Stimulated activated naive CD8-positive, alpha-beta T cell treated with anti-CD3 and anti-CD28 coated beads, Interleukin-15, Interleukin-2, amounts not matched to agents 100 U/mL and 50 U/mL, for 24 hours (primary cell): ENCODE measurements at regions not wholly inside any gene's neighbourhood (a gene's known extent, or its start where the extent isn't known, plus 50 kb on each side); places are given as distances from the start of the nearest gene placed in this dataset.

Experiments used
- ATAC-seq: fragments of 150-1000 bp; cut with Tn5 transposase; one replicate; pipeline ENCODE4 v1.10.0; 2021
- DNase-seq: peaks from one replicate; pipeline ENCODE4 v3.0.0; 2021

DNA sequence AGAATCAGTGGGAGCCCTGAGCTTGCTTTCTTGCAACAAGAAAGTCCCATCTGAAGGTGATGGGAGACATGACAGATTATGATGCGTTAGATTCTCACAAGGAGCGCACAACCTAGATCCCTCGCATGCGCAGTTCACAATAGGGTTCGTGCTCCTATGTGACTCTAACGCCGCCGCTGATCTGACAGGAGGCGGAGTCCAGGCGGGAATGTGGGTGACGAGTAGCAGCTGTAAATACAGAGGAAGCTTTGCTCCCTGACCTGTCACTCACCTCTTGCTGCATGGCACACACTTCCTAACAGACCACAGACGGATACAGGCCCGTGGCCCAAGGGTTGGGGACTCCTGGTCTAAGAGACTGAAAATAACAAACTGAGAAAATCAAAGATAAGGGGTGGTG, 1163.4 kb upstream of the AUTS2 start:
- DNase-seq, result no peak
- ATAC-seq, result no peak

DNA sequence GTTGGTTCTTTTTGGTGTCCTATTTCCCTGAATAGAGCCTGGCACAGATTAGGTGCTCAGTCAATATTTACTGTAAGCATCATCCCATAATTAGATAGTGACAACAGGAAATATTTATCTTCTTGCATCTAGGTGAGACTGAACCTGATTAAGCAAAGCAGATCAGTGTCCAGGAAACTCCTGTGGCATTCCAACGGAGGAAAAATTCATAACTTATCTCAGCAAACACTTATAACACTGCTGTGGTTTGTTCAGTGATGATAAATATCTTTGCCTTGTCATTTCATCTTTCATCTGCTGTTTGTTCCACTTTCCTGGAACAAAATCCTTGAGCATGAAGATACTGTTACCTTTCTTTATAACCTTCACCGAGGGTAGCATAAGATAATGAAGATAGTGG, 1160.3 kb upstream of the AUTS2 start:
- no peak for ATAC-seq
- DNase-seq, result no peak

DNA sequence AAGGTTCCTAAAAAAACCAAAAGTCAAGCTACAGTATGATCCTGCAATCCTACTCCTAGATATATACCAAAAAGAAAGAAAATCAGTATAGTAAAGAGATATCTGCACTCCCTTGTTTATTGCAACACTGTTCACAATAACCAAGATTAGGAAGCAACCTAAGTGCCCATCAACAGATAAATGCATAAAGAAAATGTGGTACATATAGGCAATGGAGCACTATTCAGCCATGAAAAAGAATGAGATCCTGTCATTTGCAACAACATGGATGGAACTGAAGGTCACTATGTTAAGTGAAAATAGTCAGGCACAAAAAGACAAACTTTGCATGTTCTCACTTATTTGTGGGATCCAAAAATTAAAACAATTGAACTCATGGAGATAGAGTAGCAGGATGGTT, 1159.5 kb upstream of the AUTS2 start:
- DNase-seq (no peak), ATAC-seq (no peak)

DNA sequence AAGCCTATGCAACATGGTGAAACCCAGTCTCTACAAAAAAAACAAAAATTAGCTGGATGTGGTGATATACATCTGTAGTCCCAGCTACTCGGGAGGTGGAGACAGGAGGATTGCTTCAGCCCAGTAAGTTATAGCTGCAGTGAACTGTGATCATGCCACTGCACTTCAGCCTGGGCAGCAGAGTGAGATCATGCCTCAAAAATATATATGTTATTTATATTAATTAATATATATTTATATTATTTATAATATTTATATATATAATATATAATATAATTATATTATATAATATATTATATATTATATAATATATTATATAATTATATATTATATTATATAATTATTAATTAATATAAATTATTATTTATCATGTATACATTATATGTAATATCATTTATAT, 1158.4 kb upstream of the AUTS2 start:
- ATAC-seq, result no peak
- DNase-seq, result no peak

DNA sequence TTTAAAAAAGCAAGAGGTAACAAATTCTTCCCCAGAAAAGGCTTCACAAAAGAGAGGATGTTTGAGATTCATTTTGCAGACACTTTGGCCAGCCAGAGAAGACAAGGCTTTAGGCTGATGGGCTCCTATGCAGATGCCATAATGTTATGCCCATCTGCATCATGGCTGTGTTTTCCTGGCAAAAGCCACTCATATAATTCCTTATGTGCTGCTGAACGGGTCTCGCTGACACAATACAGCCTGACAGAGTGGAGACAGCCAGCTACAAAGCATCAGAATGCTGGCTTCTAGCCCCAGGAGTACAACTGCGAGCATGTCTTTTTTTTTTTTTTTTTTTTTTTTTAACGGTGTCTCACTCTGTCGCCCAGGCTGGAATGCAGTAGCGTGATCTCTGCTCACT, 1157.4 kb upstream of the AUTS2 start:
- ATAC-seq, result no peak
- no peak for DNase-seq

DNA sequence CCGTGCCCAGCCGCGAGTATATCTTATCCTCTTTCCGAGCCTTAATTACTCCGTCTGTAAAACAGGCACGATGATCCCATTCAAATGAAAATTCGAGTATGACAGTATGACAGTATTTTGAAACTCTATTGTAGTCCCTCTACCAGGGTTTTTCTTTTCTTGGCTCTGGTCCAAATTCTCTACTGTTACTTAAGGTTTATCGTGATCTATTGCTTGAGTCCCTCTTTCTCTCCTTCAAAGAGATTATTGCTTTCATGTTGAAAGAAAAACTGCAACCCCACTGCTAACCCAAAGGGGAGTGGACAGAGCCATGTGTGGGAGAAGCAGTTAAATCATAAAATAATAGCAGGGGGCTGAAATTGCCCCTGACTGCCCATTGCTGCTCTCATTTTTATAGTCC, 1156.6 kb upstream of the AUTS2 start:
- ATAC-seq (no peak), DNase-seq (no peak)

DNA sequence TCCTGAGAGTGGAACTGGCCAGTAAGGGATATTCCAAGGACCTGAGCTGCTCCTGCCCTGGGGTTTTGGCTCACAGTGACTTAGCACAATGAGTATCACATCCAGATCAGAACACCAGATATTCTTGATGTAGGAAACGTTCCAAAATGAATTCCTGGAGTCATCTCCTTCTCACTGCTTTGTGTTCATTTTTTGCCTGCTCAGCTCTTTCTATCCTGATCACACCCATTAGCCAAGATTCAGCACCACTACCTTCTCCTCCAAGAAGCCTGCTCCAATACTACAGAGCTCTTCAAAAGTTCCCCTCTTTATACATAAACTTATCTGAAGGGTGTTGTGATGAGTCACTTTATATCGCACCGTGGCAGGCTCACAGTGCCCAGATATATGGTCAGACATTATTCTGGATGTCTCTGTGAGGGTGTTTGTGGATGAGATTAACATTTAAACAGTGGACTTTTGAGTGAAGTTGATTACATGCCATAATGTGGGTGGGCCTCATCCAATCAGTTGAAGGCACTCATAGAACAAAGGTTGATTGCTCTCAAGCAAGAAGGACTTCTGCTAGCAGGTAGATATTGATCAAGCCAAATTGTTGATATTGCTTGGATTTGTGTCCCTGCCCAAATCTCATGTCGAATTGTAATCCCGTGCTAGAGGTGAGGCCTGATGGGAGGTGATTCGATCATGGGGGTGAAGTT, 1155.2 kb upstream of the AUTS2 start:
- DNase-seq (no peak), ATAC-seq (no peak)

DNA sequence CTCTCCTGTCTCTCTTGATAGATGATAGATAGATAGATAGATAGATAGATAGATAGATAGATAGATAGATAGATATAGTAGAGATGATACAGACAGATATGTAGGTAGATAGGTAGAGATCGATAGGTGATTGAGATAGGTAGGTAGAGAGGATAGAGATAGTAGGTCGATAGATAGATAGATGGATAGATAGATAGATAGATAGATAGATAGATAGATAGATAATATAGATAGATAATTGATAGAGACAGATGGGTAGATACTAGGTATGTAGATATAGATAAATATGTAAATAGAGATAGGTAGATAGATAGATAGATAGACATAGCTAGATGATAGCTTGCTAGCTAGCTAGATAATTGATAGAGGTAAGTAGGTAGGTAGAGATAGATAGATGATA, 1154.2 kb upstream of the AUTS2 start:
- no peak for DNase-seq
- no peak for ATAC-seq

DNA sequence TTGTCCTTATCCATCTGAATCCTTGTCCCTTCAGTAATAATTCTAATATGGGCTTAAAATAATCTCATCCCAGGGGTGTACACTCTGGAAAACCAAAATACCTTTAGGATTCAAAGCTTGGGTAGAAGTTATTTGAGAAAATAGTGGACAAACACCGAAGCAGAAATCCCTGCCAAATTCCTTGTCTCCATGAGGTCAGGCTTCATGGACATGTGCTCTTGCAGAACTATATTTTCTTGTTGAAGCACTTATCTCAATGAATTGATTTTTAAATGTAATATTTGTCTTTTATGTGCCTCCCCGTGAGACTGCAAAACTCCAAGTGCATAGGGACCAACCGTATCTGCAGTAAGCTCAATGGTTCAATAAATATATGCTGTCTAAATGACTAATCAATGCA, 1153.3 kb upstream of the AUTS2 start:
- ATAC-seq (no peak), DNase-seq (no peak)

DNA sequence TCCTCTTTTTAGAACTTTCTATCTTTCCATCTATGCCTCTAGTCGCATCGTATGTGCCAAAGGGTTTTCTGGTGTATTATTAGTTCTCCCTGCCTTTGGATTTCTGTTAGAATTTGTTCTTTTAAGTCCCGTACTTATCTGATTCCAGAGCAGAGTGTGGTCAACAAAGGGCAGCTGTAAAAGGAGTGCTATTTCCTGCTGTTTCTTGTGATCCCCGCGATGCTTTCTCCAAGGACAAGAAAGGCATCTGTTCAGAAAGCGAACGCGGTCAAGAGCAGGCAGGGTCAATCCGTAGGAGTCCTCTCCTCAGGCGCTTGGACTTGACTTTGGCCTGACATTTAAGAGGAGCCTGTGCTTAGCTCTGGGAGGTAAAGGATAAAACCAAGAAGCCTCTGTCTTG, 1152.1 kb upstream of the AUTS2 start:
- no peak for ATAC-seq
- DNase-seq, result no peak

DNA sequence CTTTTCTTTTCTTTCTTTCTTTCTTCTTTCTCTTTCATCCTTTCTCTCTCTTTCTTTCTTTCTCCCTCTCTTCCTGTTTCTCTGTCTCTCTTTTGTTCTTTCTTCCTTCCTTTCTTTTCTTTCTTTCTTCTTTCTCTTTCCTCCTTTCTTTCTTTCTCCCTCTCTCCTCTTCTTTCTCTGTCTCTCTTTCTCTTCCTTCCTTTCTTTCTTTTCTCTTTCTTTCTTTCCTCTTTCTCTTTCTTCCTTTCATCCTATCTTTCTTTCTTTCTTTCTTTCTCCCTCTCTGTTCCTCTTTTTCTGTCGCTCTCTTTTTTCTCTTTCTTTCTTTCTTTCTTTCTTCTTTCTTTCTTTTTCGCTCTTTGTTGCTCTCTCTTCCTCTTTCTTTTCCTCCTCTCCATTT, 1149.2 kb upstream of the AUTS2 start:
- no peak for ATAC-seq
- no peak for DNase-seq

DNA sequence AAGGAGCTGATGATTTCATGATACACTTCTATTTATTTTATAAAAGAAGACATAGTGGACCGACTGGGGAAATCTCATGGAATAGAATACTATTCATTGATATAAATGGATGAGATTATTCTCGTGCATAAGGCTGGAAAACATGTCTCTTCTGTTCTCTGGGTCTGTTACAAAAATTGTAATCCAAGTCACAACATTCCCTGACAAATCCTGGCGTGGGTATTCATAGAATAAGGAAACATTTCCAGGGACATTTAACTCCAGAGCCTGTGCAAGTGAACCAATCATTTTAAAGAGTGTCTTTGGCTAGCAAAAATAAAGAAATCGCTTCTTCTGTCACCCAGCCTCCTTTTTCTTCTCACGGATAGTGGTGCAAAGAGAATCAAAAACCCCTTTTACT, 1148.5 kb upstream of the AUTS2 start:
- DNase-seq, result no peak
- ATAC-seq, result no peak

DNA sequence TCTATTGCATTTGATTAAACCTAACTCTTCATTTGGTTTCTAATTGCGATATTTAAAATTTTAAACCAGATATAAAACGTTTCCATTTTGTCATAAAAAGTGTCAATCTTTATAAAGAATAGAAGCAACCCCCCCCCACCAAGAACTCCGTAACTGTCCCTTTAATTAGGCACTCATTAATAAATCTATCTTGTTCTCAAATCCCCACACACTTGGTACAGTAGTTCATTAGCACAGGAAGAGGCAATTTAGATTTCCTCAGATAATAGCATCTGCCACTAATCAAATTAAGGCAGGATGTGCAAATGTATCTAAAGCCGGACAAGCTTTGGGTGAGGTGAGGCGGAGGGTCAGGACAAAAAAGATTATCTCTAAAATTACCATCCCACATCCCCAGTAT, 1143.3 kb upstream of the AUTS2 start:
- DNase-seq, result no peak
- no peak for ATAC-seq

DNA sequence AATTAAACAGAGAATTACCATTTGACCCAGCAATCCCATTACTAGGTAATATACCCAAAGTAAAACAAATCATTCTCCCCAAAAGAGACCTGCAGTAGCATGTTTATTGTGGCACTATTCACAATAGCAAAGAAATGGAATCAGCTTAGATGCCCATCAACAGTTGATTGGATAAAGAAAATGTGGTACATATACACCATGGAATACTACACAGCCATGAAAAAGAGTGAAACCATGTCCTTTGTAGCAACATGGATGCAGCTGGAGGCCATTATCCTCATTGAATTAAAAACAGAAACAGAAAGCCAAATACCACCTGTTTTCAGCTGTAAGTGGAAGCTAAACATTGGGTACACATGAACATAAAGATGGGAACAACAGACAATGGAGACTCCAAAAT, 1141.8 kb upstream of the AUTS2 start:
- no peak for ATAC-seq
- DNase-seq, result no peak

DNA sequence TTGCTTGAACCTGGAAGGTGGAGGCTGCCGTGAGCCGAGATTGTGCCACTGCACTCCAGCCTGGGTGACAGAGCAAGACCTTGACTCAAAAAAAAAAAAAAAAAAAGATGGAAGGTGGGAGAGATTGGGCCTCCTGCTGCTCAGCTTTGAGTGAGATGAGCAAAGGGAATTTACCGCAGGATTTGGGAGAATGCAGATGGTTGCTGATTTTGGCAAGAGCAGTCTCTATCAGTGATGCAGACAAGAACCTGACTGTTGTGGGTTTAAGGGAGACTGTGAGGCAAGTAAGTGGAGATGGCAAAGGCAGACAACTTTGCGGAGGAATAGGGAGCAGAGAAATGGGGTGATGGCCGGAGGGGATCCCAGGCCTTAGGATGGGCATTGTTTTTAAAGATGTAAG, 1140.8 kb upstream of the AUTS2 start:
- ATAC-seq (no peak), DNase-seq (no peak)

DNA sequence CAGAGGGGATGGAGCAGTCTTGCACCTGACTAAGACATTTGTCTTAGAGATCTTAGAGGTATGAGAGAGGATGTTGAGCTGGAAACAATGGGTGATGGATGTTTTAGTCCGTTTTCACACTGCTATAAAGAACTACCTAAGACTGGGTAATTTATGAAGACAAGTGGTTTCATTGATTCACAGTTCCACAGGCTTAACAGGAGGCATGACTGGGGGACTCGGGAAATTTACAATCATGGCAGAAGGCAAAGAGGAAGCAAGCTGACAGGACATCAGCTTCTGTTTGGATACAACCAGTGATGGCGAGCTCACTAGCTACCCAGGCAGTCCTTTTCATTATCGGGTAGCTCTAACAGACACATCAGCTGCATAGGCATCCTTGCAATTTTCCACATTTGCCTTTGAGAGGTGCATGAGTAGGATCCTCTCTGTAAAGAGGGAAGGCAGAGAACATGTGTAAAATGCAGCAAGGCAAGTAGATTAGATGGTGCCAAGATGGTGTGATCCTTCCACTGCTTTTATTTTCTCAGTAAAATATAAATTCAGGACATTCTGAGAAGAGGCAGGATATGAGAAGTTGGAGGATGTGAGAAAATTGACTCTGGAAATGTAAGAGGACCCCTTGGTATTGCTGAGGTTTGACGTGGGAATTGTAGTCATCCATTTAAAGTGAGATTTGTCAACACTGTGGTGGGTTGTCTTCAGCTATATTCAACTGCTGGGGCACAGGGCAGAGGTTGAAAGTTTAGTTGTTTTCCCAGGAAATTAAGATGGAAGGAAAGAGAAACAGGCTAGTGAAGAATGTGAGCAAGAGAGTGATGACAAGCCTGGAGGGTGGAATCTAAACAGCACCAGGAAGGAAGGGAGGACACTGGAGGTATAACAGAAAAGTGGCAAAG, 1140.0 kb upstream of the AUTS2 start:
- no peak for DNase-seq

DNA sequence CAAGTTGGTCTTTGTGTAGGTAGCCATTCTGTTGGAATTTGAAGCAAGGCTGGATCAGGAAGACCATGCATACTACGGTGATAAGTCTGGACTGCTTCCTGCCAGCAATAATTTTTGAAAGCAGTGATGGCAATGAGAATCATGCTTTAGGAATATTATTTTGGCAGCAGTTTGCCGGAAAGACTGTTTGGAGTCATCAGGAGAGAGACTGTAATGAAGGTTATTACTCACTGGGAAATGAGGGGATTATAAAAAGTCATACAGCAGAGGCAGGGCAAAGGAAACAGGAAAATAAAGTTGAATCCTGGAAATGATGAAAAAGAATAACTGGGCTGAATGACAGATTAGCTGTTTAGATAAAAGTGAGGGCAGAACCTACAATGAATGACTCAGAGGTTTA, 1136.8 kb upstream of the AUTS2 start:
- ATAC-seq (no peak), DNase-seq (no peak)

More for the DNA sequence above, 1140.0 kb upstream of the AUTS2 start:
- no peak for ATAC-seq

DNA sequence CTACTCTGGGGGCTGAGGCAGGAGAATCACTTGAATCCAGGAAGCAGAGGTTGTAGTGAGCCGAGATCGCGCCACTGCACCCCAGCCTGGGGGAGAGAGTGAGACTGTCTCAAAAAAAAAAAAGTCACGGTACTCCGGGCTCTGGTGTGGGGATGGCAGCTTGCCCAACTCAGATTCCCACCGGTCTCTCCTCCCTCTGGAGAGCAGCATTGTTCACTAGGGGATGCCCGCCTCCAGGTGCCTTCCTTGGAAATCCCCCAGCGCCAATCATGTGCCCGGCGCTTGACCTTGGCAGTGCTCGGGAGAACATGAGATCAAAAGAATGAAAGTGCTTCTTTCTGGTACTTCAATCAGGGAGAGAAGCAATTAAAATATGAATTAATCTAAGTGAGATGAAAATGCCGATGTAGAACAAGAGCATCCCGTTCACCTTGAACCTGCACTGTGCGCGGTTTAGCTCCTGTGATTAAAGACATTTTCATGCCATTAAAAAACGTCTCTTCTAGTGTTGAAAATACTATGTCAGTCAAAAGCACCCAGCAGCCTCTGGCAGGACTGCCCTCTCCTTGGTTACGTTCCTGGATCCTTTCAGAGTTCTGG, 1127.3 kb upstream of the AUTS2 start:
- no peak for ATAC-seq
- no peak for DNase-seq

DNA sequence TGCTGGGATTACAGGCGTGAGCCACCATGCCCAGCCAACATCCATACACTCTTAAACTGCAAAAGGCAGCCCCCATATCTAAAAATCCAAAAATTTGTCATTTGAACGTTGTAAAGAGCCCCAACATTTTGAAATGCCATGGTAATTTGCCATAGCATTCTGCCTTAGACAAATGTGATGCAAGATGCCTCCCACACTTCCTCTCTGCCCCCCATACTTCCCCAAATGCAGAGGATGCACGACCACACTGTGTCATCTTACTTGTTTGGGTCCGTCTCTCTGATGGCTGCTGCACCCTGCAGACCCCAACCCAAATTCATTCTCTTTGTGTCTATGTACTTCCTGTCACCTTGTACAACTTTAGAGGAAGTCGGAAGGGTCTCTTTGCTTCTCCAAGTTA, 1125.6 kb upstream of the AUTS2 start:
- no peak for ATAC-seq
- DNase-seq, result no peak

DNA sequence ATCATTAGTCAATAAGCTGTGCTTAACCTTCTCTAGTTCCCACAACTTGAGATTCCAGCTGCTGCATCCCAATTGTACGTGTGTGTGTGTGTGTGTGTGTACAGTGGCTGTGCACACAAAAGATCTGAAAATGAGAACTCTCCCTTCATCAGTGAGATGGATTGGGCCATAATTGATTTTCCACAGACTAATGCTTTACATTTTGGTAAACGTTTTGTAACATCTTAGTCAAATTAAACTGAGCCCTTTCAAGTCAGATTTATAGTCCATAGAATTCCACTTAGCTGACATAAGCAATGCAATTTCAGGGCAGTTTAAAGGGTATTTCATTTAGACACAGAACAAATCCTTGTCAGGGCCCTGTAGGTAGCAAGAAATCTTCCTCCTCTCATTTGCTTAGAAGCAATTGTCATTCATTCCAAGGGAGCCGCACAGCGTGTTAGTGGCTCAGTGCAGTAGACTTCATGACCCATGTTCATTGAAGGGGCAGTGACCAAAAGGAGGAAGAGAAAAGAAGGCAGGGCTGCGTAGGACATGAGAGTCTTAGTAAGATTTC, 1123.5 kb upstream of the AUTS2 start:
- no peak for DNase-seq
- no peak for ATAC-seq

DNA sequence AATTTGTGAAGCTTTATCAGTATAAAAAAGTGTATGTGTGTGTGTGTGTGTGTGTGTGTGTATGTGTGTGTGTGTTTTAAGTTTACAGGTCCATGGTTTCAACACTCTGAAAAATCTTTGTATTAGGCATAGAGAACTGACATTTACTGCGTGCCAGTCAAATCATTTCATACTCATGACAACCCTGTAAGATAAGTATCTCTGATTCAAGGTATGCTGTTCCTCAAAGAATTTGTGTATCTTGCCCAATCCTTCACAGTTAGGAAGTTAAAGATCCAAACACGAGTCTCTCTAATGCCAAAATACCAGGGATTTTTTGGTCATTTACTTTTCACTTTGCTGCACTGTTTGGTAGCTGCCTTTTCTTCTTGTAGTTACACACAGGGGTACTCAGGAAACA, 1121.3 kb upstream of the AUTS2 start:
- no peak for DNase-seq
- ATAC-seq, result no peak

DNA sequence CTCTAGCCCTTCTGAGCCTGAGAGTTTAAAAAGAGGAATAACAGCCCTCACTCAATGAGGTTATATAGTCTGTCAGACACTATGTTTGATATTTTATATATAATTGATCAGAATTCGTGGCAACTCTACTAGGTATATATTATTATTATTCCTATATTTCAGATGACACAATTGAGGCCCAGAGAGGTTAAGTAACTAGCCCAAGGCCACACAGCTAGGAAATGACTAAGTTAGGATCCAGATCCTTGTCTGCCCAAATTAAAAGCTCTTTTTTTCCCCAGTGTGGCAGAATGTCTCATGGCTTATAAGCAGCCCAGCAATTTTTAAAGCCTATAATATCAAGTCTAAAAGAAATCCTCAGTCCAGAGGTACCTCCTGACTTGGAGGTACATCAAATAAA, 1119.9 kb upstream of the AUTS2 start:
- ATAC-seq (no peak), DNase-seq (no peak)

DNA sequence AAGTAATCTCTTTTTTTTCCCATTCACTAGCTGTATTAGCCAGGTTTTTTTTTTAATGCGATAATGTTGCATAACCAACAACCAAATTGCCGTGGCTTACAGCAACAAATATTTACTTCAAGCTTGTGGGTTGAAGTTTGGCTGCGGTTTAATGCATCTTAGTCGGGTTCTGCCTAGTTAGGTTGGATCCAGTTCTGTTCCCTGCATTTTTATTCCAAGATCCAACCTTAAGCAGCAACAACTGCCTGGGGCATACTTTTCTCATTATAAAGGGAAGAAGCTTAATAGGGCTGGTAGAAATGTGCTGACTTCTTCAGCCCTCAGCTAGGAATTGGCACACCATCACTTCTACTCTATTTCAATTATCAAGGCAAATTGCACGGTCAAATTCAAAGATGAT, 1115.5 kb upstream of the AUTS2 start:
- ATAC-seq (no peak), DNase-seq (no peak)
